Adrenal gland (tissue), 9 donors: ENCODE measurements at regions not wholly inside any gene's neighbourhood (a gene's known extent, or its start where the extent isn't known, plus 50 kb on each side); places are given as distances from the start of the nearest gene placed in this dataset.

ENCODE experiments used
- DNase-seq, 7 donors: peaks; one replicate each; pipeline ENCODE4 v3.0.0-alpha.2; 2019 to 2020
- H3K27ac ChIP-seq, 5 donors: fragments of 200-600 bp; sonication (generic) in 4 of 5; 1 replicate in 3 of 5; 2 replicates in 2 of 5; pipeline versions ENCODE4 v1.5.1 to v1.8.0; 2016 to 2020; ENCODE audit warnings: mild to moderate bottlenecking in 1 of 5
- H3K27me3 ChIP-seq: fragments of 200-600 bp; 2 replicates; pipeline ENCODE4 v1.8.0; 2021
- H3K36me3 ChIP-seq, 2 donors: fragments of 200-600 bp; replicated peaks in 1 of 2; 1 replicate in 1 of 2; 2 replicates in 1 of 2; pipeline versions ENCODE4 v1.5.1 to v1.8.0; 2018 to 2022
- H3K4me1 ChIP-seq, 2 donors: fragments of 200-600 bp; replicated peaks in 1 of 2; 1 replicate in 1 of 2; 2 replicates in 1 of 2; pipeline versions ENCODE4 v1.5.1 to v1.8.0; 2018 to 2021
- H3K4me3 ChIP-seq, 4 donors: fragments of 200-600 bp; sonication (generic) in 3 of 4; one replicate each; pipeline ENCODE4 v1.5.1; 2016 to 2018
- H3K9me3 ChIP-seq, 3 donors: fragments of 200-600 bp; sonication (generic) in 1 of 3; replicated peaks in 1 of 3; 1 replicate in 2 of 3; 2 replicates in 1 of 3; pipeline versions ENCODE4 v1.5.1 to v1.8.0; 2016 to 2021
- CTCF ChIP-seq, 6 experiments: fragments of 450-650 bp in 4 of 6; fragments of 200-600 bp in 2 of 6; sonication (generic) in 1 of 6; IDR thresholded peaks; 1 replicate in 5 of 6; 2 replicates in 1 of 6; pipeline versions ENCODE4 v1.5.1 to v1.8.0; 2016 to 2021; ENCODE audit warnings: antibody characterized with exemption in 6 of 6, mild to moderate bottlenecking in 2 of 6, moderate library complexity in 1 of 6
- POLR2A ChIP-seq, 2 donors: fragments of 450-650 bp; IDR thresholded peaks; one replicate each; pipeline ENCODE4 v1.6.1; 2017; ENCODE audit warnings: antibody characterized with exemption in 2 of 2, mild to moderate bottlenecking in 2 of 2, moderate library complexity in 1 of 2
- WGBS, 4 donors: extraction: QIAGEN DNeasy Blood & Tissue Kit in 2 of 4; methylation state at CpG; one replicate each; pipeline versions ENCODE4 v1.1.5 to v1.1.7; 2013 to 2017; 5-methylcytosine and 5-hydroxymethylcytosine counted together
- intact Hi-C, 2 donors: fragments of 100-400 bp; cut with DNase I; formaldehyde crosslinking; loops; one replicate each; pipeline versions ENCODE4 v1.14.1 to v1.15.0; 2022 to 2023
- donor health status: healthy with polysubstance abuse.
- donor health status: Bipolar disorder and iron deficiency.
- donor health status: DM: yes; HTN: yes; CAD: no.
- donor health status: DM: no; HTN: no; CAD: no.
- donor health status: DM: no; HTN: no; CAD: no.

- WGBS, 4 donors = 30 to 36% (median 34%) methylated on average over 2 of the region's 2 CpGs
- H3K4me3 ChIP-seq = no peak overlapping the region
- H3K9me3 ChIP-seq = peaks cover 0 to 4% (median 0%) of the 10 kb centered on the region in 3 donors
- H3K36me3 ChIP-seq = no peaks in the 10 kb centered on the region
- no peak for TF ChIP-seq POLR2A (IDR thresholded peaks at IDR 0.05)
- TF ChIP-seq CTCF (IDR thresholded peaks at IDR 0.05) = no peak
- no peak for DNase-seq
- H3K27me3 ChIP-seq = no peaks in the 10 kb centered on the region
- peaks cover 0 to 3% of the 10 kb centered on the region in 2 donors for H3K4me1 ChIP-seq
- H3K27ac ChIP-seq = no peak overlapping the region
- intact Hi-C loops = no loop called here
Measured at GRCh38 chr14:23702656-23703426, 66.7 kb downstream of the DHRS2 start.

GRCh38 chr14:23704890-23705289 lies 68.7 kb downstream of the DHRS2 start:
- no peak overlapping the region for H3K27ac ChIP-seq
- H3K4me1 ChIP-seq = no peaks in the 10 kb centered on the region
- TF ChIP-seq CTCF (IDR thresholded peaks at IDR 0.05) = no peak
- TF ChIP-seq POLR2A (IDR thresholded peaks at IDR 0.05) = no peak
- WGBS, 4 donors = 53 to 58% (median 55%) methylated on average over 2 of the region's 2 CpGs
- H3K9me3 ChIP-seq = peaks cover 0 to 4% (median 0%) of the 10 kb centered on the region in 3 donors
- intact Hi-C loops = no loop called here
- H3K4me3 ChIP-seq = no peak overlapping the region
- H3K27me3 ChIP-seq = no peaks in the 10 kb centered on the region
- no peak for DNase-seq
- H3K36me3 ChIP-seq = no peaks in the 10 kb centered on the region

- Histone ChIP-seq H3K27ac (no peak overlapping the region), H3K9me3 (peaks cover 0 to 4% (median 0%) of the 10 kb centered on the region in 3 donors), H3K27me3 (no peaks in the 10 kb centered on the region), H3K4me3 (no peak overlapping the region), H3K4me1 (no peaks in the 10 kb centered on the region), H3K36me3 (no peaks in the 10 kb centered on the region)
- 83 to 92% (median 88%) methylated on average over 5 of the region's 5 CpGs for WGBS, 4 donors
- DNase-seq = no peak
- TF ChIP-seq POLR2A (IDR thresholded peaks at IDR 0.05) = no peak
- no peak for TF ChIP-seq CTCF (IDR thresholded peaks at IDR 0.05)
- intact Hi-C loops = no loop called here
Measured at GRCh38 chr14:23707415-23707814, 71.3 kb downstream of the DHRS2 start.

GRCh38 chr14:23708343-23708742 lies 72.2 kb downstream of the DHRS2 start:
- H3K36me3 ChIP-seq = no peaks in the 10 kb centered on the region
- intact Hi-C loops = no loop called here
- peaks cover 0 to 4% (median 0%) of the 10 kb centered on the region in 3 donors for H3K9me3 ChIP-seq
- 92 to 95% (median 93%) methylated on average over 4 of the region's 4 CpGs for WGBS, 4 donors
- DNase-seq = no peak
- TF ChIP-seq POLR2A (IDR thresholded peaks at IDR 0.05) = no peak
- TF ChIP-seq CTCF (IDR thresholded peaks at IDR 0.05) = no peak
- no peaks in the 10 kb centered on the region for H3K27me3 ChIP-seq
- no peak overlapping the region for H3K27ac ChIP-seq
- H3K4me3 ChIP-seq = no peak overlapping the region
- H3K4me1 ChIP-seq = no peaks in the 10 kb centered on the region
